ENCODE measurements at regions not wholly inside any gene's neighbourhood (a gene's known extent, or its start where the extent isn't known, plus 50 kb on each side); places are given as distances from the start of the nearest gene placed in this dataset.

GRCh38 chr16:50464325-50465290, 83.6 kb upstream of the NKD1 start:
- no peak for TF ChIP-seq CTCF (IDR thresholded peaks at IDR 0.05)
- no peak for TF ChIP-seq POLR2A (IDR thresholded peaks at IDR 0.05)

All from Peyer's patch (tissue), 4 donors.